HCT116 (cell line): ENCODE measurements at regions not wholly inside any gene's neighbourhood (a gene's known extent, or its start where the extent isn't known, plus 50 kb on each side); places are given as distances from the start of the nearest gene placed in this dataset.

ENCODE experiments used
- ATAC-seq: fragments of 200-7000 bp; cut with Tn5 transposase; 2 replicates; pipeline ENCODE4 v1.9.1; 2020; ENCODE audit warnings: mild to moderate bottlenecking, moderate library complexity
- BruUV-seq: library from RNA; stranded (reverse); fragments of 400-500 nt; replicated peaks from 2 replicates; lab custom pipeline; 2021; lab: Mats Ljungman, UMichigan
- CTCF ChIA-PET: fragments of 300-600 bp; sonication (Branson Sonifier 250); formaldehyde crosslinking; loops from one replicate; lab custom pipeline; 2021; ENCODE audit warnings: antibody characterized with exemption; lab: Charles Lee
- POLR2A ChIA-PET: fragments of 300-600, 350-600 bp; sonication (Branson Sonifier 250); formaldehyde crosslinking; loops from one replicate; lab custom pipeline; 2021; ENCODE audit warnings: antibody characterized with exemption; lab: Charles Lee
- RAD21 ChIA-PET, 2 experiments: fragments of 300-600 bp; sonication (Branson Sonifier 250); formaldehyde crosslinking; loops; one replicate each; lab custom pipeline; 2023; ENCODE audit warnings: low total read pairs in 2 of 2; ENCODE audit not compliant: uncharacterized antibody in 2 of 2, unreplicated experiment in 2 of 2, low non-redundant PET in 1 of 2; lab: Charles Lee
- DNase-seq: peaks from one replicate; pipeline ENCODE4 v3.0.0-alpha.2; 2010; ENCODE audit warnings: low read depth, low spot score
- H2AFZ ChIP-seq: fragments of 200-600 bp; shearing (Covaris generic), sonication (generic); 2 replicates; pipeline ENCODE4 v1.6.1; 2017; ENCODE audit warnings: low read depth, mixed run types, mixed read lengths, antibody characterized with exemption, low read length; ENCODE audit not compliant: poor library complexity, severe bottlenecking
- H3K27ac ChIP-seq: 2 replicates; pipeline ENCODE4 v1.5.1; 2012; ENCODE audit warnings: low read depth, low read length
- H3K27me3 ChIP-seq: fragments of 200-600 bp; sonication (generic); 2 replicates; pipeline ENCODE4 v1.6.1; 2016; ENCODE audit warnings: mixed run types, low read length, mixed read lengths; ENCODE audit not compliant: insufficient read depth
- H3K36me3 ChIP-seq, 2 experiments: fragments of 200-500 bp in 1 of 2; fragments of 200-600 bp in 1 of 2; sonication (Bioruptor generic) in 1 of 2; sonication (generic) in 1 of 2; 2 replicates each; pipeline versions ENCODE4 v1.5.1 to v1.6.1; 2014 to 2016; ENCODE audit warnings: low read length in 2 of 2, inconsistent platforms in 1 of 2, mixed read lengths in 1 of 2, mixed run types in 1 of 2; ENCODE audit not compliant: insufficient read depth in 2 of 2, control insufficient read depth in 1 of 2
- H3K4me1 ChIP-seq, 2 experiments: fragments of 200-600 bp in 1 of 2; sonication (generic) in 1 of 2; 2 replicates each; pipeline versions ENCODE4 v1.5.1 to v1.6.1; 2012 to 2017; ENCODE audit warnings: low read length in 2 of 2, inconsistent platforms in 1 of 2, mild to moderate bottlenecking in 1 of 2, mixed read lengths in 1 of 2, mixed run types in 1 of 2, moderate library complexity in 1 of 2; ENCODE audit not compliant: insufficient read depth in 2 of 2, control insufficient read depth in 1 of 2
- H3K4me2 ChIP-seq: fragments of 200-600 bp; sonication (generic); 2 replicates; pipeline ENCODE4 v1.6.1; 2017; ENCODE audit warnings: mixed run types, low read length, mixed read lengths
- H3K4me3 ChIP-seq, 2 experiments: fragments of 200-600 bp in 1 of 2; sonication (generic) in 1 of 2; replicated peaks in 1 of 2; 2 replicates each; pipeline ENCODE4 v1.5.1; 2011 to 2016; ENCODE audit warnings: low read length in 2 of 2, control low read depth in 1 of 2, low read depth in 1 of 2, mild to moderate bottlenecking in 1 of 2, mixed read lengths in 1 of 2, mixed run types in 1 of 2
- H3K79me2 ChIP-seq: fragments of 200-600 bp; sonication (generic); 2 replicates; pipeline ENCODE4 v1.6.1; 2017; ENCODE audit warnings: mild to moderate bottlenecking, mixed run types, low read length, moderate library complexity, mixed read lengths; ENCODE audit not compliant: insufficient read depth
- H3K9ac ChIP-seq: fragments of 200-600 bp; sonication (generic); 2 replicates; pipeline ENCODE4 v1.6.1; 2016; ENCODE audit warnings: low read length, mixed read lengths
- H3K9me2 ChIP-seq: fragments of 200-600 bp; sonication (generic), shearing (Covaris generic); 2 replicates; pipeline ENCODE4 v1.6.1; 2017; ENCODE audit warnings: mixed run types, mild to moderate bottlenecking, moderate library complexity; ENCODE audit not compliant: insufficient read depth
- H3K9me3 ChIP-seq, 2 experiments: fragments of 200-500 bp in 1 of 2; fragments of 200-600 bp in 1 of 2; sonication (Bioruptor generic) in 1 of 2; sonication (generic) in 1 of 2; 2 replicates each; pipeline ENCODE4 v1.6.1; 2014 to 2017; ENCODE audit warnings: low read length in 2 of 2, mixed read lengths in 2 of 2, inconsistent platforms in 1 of 2, low read depth in 1 of 2, mild to moderate bottlenecking in 1 of 2, mixed run types in 1 of 2, moderate library complexity in 1 of 2; ENCODE audit not compliant: control insufficient read depth in 1 of 2, insufficient read depth in 1 of 2
- H4K20me1 ChIP-seq: fragments of 200-600 bp; sonication (generic), shearing (Covaris generic); 2 replicates; pipeline ENCODE4 v1.6.1; 2017; ENCODE audit warnings: mixed run types, mild to moderate bottlenecking, moderate library complexity; ENCODE audit not compliant: insufficient read depth
- CBX3 ChIP-seq: IDR thresholded peaks from 2 replicates; pipeline ENCODE4 v1.6.1; 2012; ENCODE audit warnings: low read depth
- EGR1 ChIP-seq: IDR thresholded peaks from 2 replicates; pipeline ENCODE4 v1.6.1; 2012; ENCODE audit warnings: low read depth
- EZH2 ChIP-seq: fragments of 200-600 bp; sonication (generic); IDR thresholded peaks from 2 replicates; pipeline ENCODE4 v1.6.1; 2017; ENCODE audit warnings: antibody characterized with exemption, mixed run types
- EZH2phosphoT487 ChIP-seq: fragments of 200-600 bp; IDR thresholded peaks from 2 replicates; pipeline ENCODE4 v1.6.1; 2018; ENCODE audit warnings: antibody characterized with exemption, borderline replicate concordance
- FOSL1 ChIP-seq: IDR thresholded peaks from 2 replicates; pipeline ENCODE4 v1.6.1; 2012; ENCODE audit warnings: low read depth
- JUND ChIP-seq: IDR thresholded peaks from 2 replicates; pipeline ENCODE4 v1.6.1; 2012
- POLR2A ChIP-seq: IDR thresholded peaks from 2 replicates; pipeline ENCODE4 v1.7.0; 2011; ENCODE audit warnings: borderline replicate concordance; ENCODE audit not compliant: insufficient read depth, insufficient read length; ENCODE audit errors: extremely low read depth
- POLR2AphosphoS5 ChIP-seq: IDR thresholded peaks from 2 replicates; pipeline ENCODE4 v1.6.1; 2011; ENCODE audit warnings: mild to moderate bottlenecking, low read depth, low read length, moderate library complexity
- SRF ChIP-seq: IDR thresholded peaks from 2 replicates; pipeline ENCODE4 v1.6.1; 2012; ENCODE audit warnings: low read depth
- YY1 ChIP-seq: IDR thresholded peaks from 2 replicates; pipeline ENCODE4 v1.6.1; 2011; ENCODE audit warnings: low read length, low read depth, moderate library complexity, mild to moderate bottlenecking; ENCODE audit not compliant: insufficient replicate concordance; ENCODE audit errors: extremely low read depth
- ZNF274 ChIP-seq: fragments of 200-500 bp; sonication (Bioruptor generic); IDR thresholded peaks from 2 replicates; pipeline ENCODE4 v1.6.1; 2014; ENCODE audit warnings: mild to moderate bottlenecking, low read depth, low read length, inconsistent platforms
- intact Hi-C: fragments of 100-400 bp; cut with micrococcal nuclease; formaldehyde crosslinking; loops from 2 replicates; pipeline ENCODE4 v1.10.0; 2022
- TF ChIP-seq, protein P1 (sequence below): IDR thresholded peaks from 2 replicates; pipeline ENCODE4 v1.6.1; 2012
- TF ChIP-seq, protein P2 (sequence below): IDR thresholded peaks from 2 replicates; pipeline ENCODE4 v1.6.1; 2012

DNA sequence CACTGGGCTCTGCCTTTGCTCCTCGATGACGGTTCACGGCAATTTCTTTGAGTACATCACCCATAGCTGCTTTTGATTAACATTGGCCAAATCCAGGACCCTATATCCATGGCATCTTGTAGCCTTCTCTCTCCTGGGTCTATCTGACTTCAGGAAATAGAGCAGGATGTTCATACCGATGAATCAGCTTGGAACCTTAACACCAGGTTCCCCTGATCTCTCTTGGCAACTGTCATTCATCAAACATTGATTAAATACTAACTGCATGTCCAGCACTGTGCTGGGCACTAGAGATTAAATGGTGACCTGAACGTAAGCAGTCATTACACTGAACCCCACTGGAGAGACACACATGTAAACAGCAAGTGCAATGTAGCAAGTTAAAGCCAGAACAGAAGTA, 77.0 kb upstream of the MED13L start:
- no peak overlapping the region for H3K27ac ChIP-seq
- H3K4me1 ChIP-seq: peaks cover 7 to 12% of the 10 kb centered on the region in 2 experiments; a peak in 3 of 4 replicates
- H3K4me2 ChIP-seq: no peak overlapping the region
- BruUV-seq: no TSS peak
- TF ChIP-seq EGR1: no peak
- TF ChIP-seq, protein P1, sequence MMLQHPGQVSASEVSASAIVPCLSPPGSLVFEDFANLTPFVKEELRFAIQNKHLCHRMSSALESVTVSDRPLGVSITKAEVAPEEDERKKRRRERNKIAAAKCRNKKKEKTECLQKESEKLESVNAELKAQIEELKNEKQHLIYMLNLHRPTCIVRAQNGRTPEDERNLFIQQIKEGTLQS: no peak
- no peak for TF ChIP-seq EZH2
- no peak for TF ChIP-seq POLR2AphosphoS5
- TF ChIP-seq JUND: no peak
- TF ChIP-seq, protein P2, sequence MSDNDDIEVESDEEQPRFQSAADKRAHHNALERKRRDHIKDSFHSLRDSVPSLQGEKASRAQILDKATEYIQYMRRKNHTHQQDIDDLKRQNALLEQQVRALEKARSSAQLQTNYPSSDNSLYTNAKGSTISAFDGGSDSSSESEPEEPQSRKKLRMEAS: no peak
- no peak for TF ChIP-seq POLR2A
- no peak for TF ChIP-seq SRF
- TF ChIP-seq YY1: no peak
- TF ChIP-seq CBX3: no peak
- TF ChIP-seq FOSL1: no peak
- TF ChIP-seq EZH2phosphoT487: no peak
- no peak for TF ChIP-seq ZNF274
- H4K20me1 ChIP-seq: no peaks in the 10 kb centered on the region
- no peaks in the 10 kb centered on the region for H3K79me2 ChIP-seq
- CTCF ChIA-PET: no interaction called here
- POLR2A ChIA-PET: no interaction called here
- intact Hi-C loops: no loop called here
- H3K36me3 ChIP-seq: no peaks in the 10 kb centered on the region
- H3K4me3 ChIP-seq: no peak overlapping the region
- RAD21 ChIA-PET: no interaction called here
- DNase-seq (no peak), ATAC-seq (no peak)
- H3K9me2 ChIP-seq: no peaks in the 10 kb centered on the region
- no peak overlapping the region for H3K9ac ChIP-seq
- no peak overlapping the region for H2AFZ ChIP-seq
- no peaks in the 10 kb centered on the region for H3K9me3 ChIP-seq
- H3K27me3 ChIP-seq: no peaks in the 10 kb centered on the region
